ENCODE measurements at regions not wholly inside any gene's neighbourhood (a gene's known extent, or its start where the extent isn't known, plus 50 kb on each side); places are given as distances from the start of the nearest gene placed in this dataset.

GRCh38 chr2:11012131-11012693 lies 100.5 kb downstream of the KCNF1 start:
- H3K27me3 ChIP-seq (ENCODE audit: control insufficient read depth, insufficient read depth, low read length) = no peaks in the 10 kb centered on the region
- H3K4me3 ChIP-seq (ENCODE audit: low read depth, low read length) = no peak overlapping the region
- no peak for DNase-seq (ENCODE audit: low read depth)
- no peaks in the 10 kb centered on the region for H3K36me3 ChIP-seq (ENCODE audit: control insufficient read depth, insufficient read depth, low read length)
- TF ChIP-seq CTCF (IDR thresholded peaks at IDR 0.05; ENCODE audit: insufficient read depth, low read length, poor library complexity, severe bottlenecking) = no peak

- DNase-seq (ENCODE audit: low read depth) = no peak
- peaks cover 4% of the 10 kb centered on the region for H3K27me3 ChIP-seq (ENCODE audit: control insufficient read depth, insufficient read depth, low read length)
- TF ChIP-seq CTCF (IDR thresholded peaks at IDR 0.05; ENCODE audit: insufficient read depth, low read length, poor library complexity, severe bottlenecking) = no peak
- H3K4me3 ChIP-seq (ENCODE audit: low read depth, low read length) = no peak overlapping the region
- H3K36me3 ChIP-seq (ENCODE audit: control insufficient read depth, insufficient read depth, low read length) = no peaks in the 10 kb centered on the region
Observed at GRCh38 chr2:11013196-11013595, 101.5 kb downstream of the KCNF1 start.

- Histone ChIP-seq H3K36me3 (ENCODE audit: control insufficient read depth, insufficient read depth, low read length) (no peaks in the 10 kb centered on the region), H3K4me3 (ENCODE audit: low read depth, low read length) (no peak overlapping the region), H3K27me3 (ENCODE audit: control insufficient read depth, insufficient read depth, low read length) (peaks cover 4% of the 10 kb centered on the region)
- DNase-seq (ENCODE audit: low read depth) = no peak
- TF ChIP-seq CTCF (IDR thresholded peaks at IDR 0.05; ENCODE audit: insufficient read depth, low read length, poor library complexity, severe bottlenecking) = no peak
Observed at GRCh38 chr2:11014026-11014425, 102.3 kb downstream of the KCNF1 start.

GRCh38 chr2:11016735-11017388 lies 105.1 kb downstream of the KCNF1 start:
- no peaks in the 10 kb centered on the region for H3K36me3 ChIP-seq (ENCODE audit: control insufficient read depth, insufficient read depth, low read length)
- DNase-seq (ENCODE audit: low read depth) = no peak
- peaks cover 7% of the 10 kb centered on the region for H3K27me3 ChIP-seq (ENCODE audit: control insufficient read depth, insufficient read depth, low read length)
- no peak for TF ChIP-seq CTCF (IDR thresholded peaks at IDR 0.05; ENCODE audit: insufficient read depth, low read length, poor library complexity, severe bottlenecking)
- H3K4me3 ChIP-seq (ENCODE audit: low read depth, low read length) = no peak overlapping the region

GRCh38 chr2:11017921-11018320 lies 106.2 kb downstream of the KCNF1 start:
- no peak for TF ChIP-seq CTCF (IDR thresholded peaks at IDR 0.05; ENCODE audit: insufficient read depth, low read length, poor library complexity, severe bottlenecking)
- peaks cover 7% of the 10 kb centered on the region for H3K27me3 ChIP-seq (ENCODE audit: control insufficient read depth, insufficient read depth, low read length)

More at GRCh38 chr2:11017921-11018320, 106.2 kb downstream of the KCNF1 start:
- no peaks in the 10 kb centered on the region for H3K36me3 ChIP-seq (ENCODE audit: control insufficient read depth, insufficient read depth, low read length)
- no peak overlapping the region for H3K4me3 ChIP-seq (ENCODE audit: low read depth, low read length)
- no peak for DNase-seq (ENCODE audit: low read depth)
